Head of caudate nucleus (tissue), 42 donors: ENCODE measurements at regions not wholly inside any gene's neighbourhood (a gene's known extent, or its start where the extent isn't known, plus 50 kb on each side); places are given as distances from the start of the nearest gene placed in this dataset.

ENCODE experiments used
- DNase-seq, 42 donors: peaks; one replicate each; pipeline versions ENCODE4 v3.0.0 to v3.0.0-alpha.2; 2020 to 2021; ENCODE audit warnings: mixed read lengths in 7 of 42
- intact Hi-C: fragments of 100-400 bp; cut with DNase I; formaldehyde crosslinking; loops from one replicate; pipeline ENCODE4 v1.15.0; 2022

DNA sequence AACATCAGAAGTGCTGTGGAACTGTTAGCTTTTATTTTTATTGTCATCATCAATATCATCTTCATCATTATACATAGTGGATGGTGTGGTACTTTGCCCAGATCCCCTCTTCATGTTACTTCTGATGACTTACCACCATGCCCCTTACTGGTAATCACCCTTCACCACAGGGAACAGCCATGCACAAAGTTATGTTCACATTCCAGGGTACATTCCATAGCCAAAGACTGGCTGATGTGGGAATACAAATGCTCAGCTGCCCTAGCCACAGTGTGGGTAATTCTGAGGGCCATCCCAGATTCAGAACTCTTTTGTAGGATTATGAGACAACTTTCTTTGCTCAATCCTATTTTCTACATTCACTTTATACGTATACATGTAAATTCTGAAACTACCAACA is 691.3 kb upstream of the CXADR start:
- intact Hi-C loops: no loop called here
- DNase-seq: no peak

DNA sequence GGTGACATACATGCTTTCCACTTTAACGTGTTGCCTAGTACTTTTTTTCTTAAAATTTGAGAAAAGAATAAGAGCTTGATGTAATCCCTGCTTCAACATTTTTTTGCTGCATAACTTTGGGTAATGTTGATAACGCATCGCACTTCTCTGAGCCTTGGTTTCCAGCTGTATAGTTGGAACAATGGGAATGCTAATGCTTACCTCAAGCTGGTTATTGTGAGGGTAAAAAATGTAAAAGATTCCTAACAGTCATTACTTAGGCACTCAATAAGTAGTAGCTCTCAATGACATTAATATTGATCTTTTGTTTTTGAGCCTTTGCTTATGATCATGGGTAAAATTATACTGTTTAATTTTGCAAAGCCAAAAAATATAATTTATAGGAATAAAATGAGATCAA is 683.3 kb upstream of the CXADR start:
- no peak for DNase-seq
- intact Hi-C loops: no loop called here

DNA sequence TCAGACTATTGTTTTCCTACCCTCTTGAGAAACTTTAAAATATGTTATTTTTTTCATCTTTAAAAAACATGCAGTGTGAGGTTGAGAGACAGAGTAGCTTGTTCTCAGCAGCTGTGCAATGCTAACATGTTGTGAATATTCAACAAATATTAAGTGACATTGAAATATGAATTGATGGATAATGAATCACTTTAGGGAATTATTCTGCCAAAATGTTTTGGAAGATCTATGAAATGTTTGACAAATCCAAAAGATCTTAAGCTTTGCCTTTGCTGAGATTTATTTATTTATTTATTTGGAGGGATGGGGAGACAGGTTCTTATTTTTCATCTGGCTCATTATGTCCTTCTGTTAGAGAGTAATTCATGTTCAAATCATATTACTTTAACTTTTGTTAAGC is 680.1 kb upstream of the CXADR start:
- intact Hi-C loops: no loop called here
- DNase-seq: no peak

DNA sequence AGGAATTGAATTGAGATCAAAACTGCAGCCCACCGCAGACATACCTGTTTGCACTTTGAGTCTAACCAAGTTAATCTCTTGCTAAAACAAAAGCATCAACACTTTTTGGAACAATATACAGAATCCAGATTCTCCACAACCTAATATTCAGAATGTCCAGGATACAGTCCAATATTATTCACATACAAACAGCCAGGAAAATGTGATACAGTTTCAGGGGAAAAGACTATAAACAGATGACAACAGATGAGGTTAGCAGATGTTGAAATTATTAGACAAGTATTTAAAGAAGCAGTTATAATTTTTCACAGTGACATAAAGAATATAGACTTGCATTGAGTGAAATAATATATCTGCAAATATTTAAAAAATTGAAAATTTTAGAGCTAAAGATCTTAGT is 678.1 kb upstream of the CXADR start:
- intact Hi-C loops: no loop called here
- DNase-seq: no peak

DNA sequence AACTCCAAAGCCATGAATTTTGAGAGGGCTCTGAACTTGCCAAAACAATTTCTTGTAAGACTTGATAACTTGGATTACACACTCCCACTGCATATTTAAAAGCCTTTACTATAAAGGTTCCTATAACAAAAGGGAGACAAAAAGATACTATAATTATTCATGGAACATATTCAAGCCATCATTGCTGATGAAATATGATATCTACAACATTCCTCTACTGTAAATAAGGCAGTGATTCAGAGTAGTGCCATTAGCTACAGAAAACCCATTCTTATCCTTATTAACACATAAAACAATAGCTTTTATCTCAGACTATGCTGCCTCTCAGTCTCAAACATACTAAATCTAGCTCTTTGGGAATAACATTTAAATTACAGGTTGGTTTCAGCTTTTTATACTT is 675.5 kb upstream of the CXADR start:
- intact Hi-C loops: no loop called here

DNA sequence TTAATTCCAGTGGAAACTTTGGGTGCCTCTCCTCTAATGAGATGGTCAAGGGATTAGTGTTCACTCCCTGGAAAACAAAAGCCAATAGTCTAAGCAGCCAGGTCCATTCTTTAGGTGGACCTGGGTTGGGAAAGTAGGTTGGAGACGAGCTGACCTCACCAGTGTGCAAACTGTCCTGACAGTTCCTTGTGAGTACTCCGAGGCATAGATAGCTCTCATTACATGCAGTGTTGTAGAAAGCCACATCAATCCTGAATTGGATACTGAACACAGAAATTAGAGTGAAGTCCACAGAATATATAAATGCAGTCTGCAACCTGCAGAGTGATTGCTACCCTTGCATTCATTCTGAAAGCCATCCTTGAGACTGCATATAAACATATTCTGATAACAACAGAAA is 675.1 kb upstream of the CXADR start:
- intact Hi-C loops: no loop called here

More for the DNA sequence above, 675.5 kb upstream of the CXADR start:
- no peak for DNase-seq

DNA sequence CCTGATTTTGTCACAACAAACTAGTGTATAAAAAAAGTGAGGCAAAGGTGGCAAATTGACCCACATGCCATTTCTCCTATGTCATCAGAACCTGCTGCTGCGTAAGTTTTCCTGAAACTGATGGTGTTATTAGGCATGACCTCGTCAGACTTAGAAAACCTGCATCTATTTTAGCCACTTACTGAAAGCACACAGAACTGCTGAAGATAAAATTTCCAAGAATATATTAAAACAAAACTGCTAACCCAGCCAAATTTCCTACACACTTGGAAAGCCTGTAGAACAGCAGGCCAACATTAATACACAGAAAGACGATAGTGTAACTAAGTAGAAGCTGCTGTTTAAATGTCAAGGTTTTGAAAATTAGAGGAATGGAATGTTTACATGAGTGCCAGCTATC is 674.5 kb upstream of the CXADR start:
- DNase-seq: no peak
- intact Hi-C loops: no loop called here

More for the DNA sequence above, 675.1 kb upstream of the CXADR start:
- DNase-seq: no peak

DNA sequence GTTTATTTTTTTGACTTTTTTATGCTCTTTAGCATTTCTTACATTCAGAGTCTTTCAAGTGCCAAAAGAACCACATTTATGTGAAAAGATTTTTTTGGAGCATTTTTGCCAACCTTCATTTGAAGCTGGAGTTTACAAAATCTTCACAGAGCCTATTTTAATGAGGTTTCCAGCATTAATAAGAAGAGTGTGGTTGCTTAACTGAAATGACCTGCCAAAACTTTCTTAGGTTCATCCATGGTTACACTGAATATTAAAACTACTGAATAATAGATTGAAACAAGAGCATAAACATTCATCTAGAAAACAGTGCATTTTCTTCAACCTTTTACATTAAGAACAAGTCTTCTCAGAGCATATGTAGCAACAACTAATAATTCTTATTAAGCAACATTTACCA is 672.3 kb upstream of the CXADR start:
- intact Hi-C loops: no loop called here
- DNase-seq: no peak

DNA sequence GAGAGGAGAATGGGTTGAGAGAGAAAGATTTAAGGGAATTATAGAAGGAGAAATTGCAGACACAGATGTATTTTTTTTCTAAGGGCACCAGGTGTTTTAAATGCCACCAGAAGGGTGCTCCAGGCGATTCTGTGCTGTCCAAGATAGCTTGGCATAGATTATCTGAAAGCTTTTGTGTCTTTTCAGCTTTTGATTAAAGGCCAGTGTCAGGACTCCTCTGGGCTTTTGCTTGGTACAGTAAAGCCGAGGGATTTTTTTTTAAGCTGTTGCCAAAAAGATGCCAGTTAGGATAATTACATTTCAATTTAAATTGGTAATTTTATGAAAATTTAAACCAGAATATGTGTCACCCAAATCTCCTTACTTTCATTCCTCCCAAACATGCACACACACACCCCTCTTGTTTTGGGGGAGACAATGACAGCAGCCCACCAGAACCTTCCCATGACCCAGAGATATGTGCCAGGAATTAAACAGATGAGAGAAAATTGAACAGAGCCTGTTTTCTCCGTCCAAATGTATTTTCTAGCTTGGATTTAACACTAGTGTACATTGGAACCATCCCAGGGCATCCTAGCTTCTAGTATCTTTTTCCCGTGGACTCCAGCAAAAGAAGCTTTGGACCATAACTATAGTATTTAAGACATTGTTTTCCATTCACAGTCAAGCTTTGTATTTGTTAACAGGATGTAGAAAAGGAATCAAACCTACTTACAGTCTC is 670.7 kb upstream of the CXADR start:
- intact Hi-C loops: no loop called here
- no peak for DNase-seq

DNA sequence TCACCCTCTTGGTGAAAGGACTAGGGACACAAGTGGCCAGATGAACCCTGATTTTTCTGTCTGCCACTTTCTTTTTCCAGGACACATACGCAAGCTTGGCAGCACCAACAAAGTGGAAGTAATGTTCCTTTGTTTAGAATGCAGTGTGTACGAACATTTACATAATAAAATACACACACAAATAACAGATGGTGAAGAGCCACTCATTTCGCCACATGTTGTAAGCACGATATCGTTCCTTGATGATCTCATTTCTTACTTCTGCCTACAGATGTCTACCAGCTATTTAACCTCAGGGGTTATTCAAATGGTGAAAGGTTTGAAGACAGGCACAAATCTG is 670.2 kb upstream of the CXADR start:
- DNase-seq: no peak
- intact Hi-C loops: no loop called here

DNA sequence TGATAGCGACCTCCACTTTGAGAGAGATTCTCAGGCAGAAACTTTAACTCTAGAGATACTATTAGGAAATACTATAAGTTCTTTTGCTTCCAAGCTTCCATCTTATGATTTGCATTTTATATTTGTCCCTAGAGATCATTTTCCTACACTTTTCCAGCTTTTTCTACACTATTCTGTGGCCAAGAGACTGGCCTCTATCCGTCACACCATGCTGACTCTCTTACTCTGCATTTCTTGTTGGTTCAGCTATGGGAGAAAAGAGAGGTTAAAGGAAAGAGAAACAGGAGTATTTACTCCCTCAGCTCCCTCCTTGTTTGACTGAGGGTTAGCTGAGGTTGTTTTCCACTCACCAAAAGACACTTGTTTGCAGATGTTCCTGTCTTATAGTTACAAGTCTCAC is 665.6 kb upstream of the CXADR start:
- no peak for DNase-seq
- intact Hi-C loops: no loop called here

DNA sequence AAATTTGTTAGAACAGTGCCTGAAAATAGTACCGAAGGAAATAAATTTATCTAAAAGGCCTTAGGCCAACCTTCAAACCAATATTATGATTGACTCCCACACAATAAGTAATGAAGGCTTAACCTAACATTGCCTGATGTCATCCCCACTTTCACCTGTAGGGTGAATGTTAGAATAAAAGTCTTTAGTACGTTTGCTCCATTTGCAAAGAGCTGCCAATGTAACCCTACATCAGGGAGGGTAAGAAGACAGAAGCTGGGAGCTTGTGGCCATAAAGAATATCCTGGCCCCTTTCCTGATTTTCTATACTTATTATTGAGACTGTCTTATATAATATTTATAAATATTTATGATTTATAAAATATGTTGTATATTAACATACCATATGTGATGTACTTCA is 661.8 kb upstream of the CXADR start:
- intact Hi-C loops: no loop called here
- DNase-seq: no peak

DNA sequence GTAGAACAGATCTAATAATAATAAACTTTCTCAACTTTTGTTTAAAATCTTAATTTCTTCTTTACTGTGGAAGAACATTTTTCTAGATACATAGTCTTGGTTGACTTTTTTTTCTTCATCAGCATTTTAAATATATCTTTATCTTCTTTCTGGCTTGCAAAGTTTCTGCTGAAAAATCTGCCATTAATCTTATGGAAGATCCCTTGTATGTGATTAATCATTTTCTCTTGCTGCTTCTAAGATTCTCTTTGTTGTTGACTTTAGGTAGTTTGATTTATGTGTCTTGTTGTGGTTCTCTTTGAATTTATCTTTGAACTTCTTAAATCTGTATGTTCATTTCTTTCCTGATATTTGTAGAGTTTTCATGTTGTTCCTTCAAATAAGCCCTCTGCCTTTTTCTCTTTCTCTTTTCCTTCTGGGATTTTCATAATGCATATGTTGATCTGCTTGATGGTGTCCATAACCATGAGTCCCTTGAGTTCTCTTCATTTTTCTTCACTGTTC is 657.6 kb upstream of the CXADR start:
- DNase-seq: no peak
- intact Hi-C loops: no loop called here

DNA sequence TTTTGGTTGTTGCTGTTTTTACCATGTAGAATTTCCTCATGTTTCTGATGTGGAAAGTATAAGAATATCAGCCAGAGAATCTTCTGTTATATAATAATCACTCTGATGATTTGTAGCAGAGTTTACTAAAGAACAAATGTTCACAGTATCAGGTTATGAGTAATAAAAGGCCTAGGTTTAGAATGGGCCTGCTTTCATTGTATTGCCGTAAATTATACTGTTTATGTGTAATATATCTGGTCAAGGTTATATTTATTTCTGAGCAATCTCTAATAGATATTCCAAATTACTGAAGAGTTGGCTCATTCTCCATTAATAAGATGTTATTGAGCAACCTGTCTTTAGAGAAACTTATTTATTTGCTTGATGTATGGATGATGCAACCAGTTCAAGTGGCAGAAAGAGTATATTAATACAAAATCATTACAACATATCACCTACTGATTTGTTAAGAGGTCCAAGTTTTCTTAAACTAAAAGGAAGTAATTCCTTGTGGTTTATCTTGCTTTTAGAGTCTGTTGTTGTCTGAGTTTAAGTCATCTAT is 649.4 kb upstream of the CXADR start:
- no peak for DNase-seq
- intact Hi-C loops: no loop called here

DNA sequence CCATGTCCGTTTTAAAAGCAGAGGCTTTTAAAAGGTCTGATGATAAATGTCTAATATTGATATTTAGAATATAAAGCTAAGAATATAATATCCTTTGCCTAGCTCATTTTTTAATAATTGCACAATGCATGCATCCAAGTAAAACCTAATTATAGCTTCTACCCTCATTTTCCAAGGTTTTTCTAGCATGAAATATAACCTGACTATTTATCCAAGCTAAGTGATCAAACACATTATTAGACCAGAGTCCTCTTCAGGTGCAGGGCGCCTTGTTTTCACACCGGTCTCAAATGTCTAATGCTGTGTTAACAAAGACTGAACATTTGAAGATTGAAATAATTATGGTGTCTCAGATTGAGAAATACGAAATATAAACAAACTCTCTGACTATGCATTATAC is 648.9 kb upstream of the CXADR start:
- DNase-seq: no peak
- intact Hi-C loops: no loop called here

DNA sequence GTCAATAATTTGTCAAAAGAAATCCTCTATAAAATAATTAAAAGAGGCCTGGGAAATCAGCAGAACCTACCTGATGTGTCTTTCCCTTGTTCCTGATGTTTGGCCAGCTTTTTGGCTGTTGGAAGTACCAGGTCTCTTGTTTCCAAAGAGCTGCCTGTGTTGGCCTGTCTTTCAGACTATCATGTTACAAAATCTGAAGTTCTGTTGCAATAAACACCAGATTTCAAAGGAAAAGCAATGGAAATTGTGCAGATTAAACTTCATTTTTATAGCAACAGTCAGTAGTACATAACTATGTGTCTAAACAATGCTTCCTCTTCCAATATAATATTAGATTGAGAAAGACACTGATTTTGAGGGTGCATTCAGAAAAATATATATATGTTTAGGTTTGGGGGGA is 647.2 kb upstream of the CXADR start:
- no peak for DNase-seq
- intact Hi-C loops: no loop called here

DNA sequence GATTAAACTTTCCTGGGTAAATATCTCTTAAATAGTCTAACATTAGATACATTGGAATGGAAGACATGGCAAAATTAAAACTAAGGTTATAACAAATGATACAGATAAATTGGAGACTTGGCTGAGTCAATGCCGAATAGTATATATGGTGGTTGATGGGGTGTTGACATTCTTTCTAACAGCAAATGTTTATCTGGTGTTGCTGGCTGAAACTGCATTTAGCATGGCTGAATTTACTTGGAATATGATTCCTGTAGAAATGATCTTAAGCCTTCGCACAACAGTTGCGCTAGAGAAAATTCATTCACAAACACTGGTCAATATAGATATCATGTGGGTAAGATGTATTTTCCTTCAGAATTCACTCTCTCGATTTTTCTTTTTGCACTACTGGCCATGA is 646.0 kb upstream of the CXADR start:
- intact Hi-C loops: no loop called here
- no peak for DNase-seq

DNA sequence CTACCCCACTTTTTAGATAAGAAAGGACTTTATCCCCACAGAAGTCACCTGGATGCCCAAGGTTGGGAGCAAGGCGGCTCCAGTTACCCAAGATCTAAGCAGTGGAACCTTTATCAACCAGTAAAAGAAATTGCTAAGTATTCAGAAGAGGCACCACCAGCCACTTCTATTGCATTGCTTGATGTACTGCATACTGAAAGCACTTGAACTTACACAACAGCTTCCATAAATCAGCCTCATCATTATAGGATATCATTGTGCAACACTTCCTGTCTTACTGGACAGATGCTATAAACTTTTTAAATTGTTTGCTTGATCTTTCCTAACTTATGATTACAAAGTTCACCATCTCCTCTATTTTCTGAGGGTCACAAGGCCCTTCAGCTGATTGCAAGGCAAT is 642.7 kb upstream of the CXADR start:
- no peak for DNase-seq
- intact Hi-C loops: no loop called here

DNA sequence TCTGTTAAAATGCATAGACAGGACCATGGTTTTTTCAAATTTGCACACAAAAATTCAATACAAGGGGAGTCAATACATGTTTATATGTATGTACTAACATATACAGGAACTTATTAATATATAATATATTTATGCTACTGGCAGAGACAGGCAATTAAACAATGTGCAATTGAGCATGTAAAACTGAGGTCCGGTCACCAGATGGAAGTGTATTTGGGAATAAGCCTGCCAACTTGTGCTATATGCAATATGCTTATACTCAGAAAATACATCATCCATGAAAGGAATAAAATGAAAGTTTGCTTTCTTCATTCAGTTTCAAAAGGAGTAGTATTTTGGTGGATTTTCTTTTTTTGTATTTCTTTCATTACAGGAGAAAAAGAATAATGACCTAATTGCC is 640.2 kb upstream of the CXADR start:
- DNase-seq: no peak
- intact Hi-C loops: no loop called here

DNA sequence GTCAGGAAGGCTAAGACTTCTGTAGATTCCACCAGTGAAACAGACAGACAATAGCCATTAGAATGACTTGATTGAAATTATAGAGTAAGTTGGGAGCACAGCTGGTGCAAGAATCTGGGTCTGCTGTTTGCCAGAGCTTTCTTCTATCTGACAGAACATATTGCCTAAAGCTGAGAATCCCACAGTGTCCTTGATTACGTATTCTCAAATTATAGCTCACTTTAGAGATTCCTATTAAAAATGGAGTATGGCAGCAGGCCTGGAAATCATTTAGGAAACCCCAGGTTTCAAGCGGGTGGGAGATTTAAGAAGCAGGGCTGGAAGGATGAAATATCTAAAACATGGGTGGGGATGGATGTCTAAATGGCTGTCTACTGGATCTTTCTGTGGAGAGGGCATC is 639.7 kb upstream of the CXADR start:
- intact Hi-C loops: no loop called here
- no peak for DNase-seq

DNA sequence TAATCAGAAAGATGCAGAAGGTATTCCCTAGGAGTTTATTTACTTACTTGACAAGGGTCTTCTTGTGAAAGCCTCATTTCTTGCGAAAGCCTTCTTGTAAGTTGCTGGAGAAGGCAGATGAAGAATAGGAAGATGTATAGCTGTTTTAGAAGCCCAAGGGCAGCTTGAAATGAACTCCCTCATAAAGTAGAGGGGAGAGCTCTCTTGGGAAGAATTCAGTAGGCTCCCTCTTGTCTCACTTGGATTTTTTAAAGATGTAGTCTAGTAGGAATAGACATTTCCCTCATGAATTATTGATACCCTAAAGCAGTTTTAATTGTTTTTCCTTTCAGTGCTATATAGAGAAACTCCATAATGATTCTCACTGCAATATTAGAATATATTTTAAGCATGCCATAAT is 639.2 kb upstream of the CXADR start:
- DNase-seq: no peak
- intact Hi-C loops: no loop called here

DNA sequence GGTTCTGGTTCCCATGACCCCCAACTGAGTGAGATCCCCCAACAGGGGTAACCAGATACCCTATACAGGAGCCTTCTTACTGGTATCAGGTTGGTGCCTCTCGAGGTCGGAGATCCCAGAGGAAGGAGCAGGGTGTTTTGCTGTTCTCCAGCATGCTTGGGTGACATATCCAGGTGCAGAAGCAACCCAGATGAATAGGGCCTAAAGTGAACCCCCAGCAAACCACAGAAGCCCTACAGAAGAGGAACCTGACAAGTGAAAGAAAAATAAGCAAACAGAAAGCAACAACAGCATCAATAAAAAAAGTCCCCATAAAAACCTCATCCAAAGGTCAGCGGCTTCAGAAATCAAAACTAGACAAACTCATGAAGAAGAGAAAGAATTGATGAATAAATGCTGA is 633.4 kb upstream of the CXADR start:
- DNase-seq: no peak
- intact Hi-C loops: no loop called here
